HG02610 (cell line): ENCODE measurements at regions not wholly inside any gene's neighbourhood (a gene's known extent, or its start where the extent isn't known, plus 50 kb on each side); places are given as distances from the start of the nearest gene placed in this dataset.

Experiments
- ATAC-seq: cut with Tn5 transposase; IDR thresholded peaks from one replicate; pipeline ENCODE4 v1.9.1; 2021; ENCODE audit warnings: mild to moderate bottlenecking, moderate library complexity; ENCODE audit not compliant: unreplicated experiment

- ATAC-seq = no peak
Measured at GRCh38 chr6:208364-208763, 83.9 kb upstream of the DUSP22 start.

- ATAC-seq = no peak
Measured at GRCh38 chr6:208938-209337, 83.3 kb upstream of the DUSP22 start.

GRCh38 chr6:209432-210103, 82.7 kb upstream of the DUSP22 start:
- ATAC-seq = peak; percentile 71

GRCh38 chr6:210104-210456, 82.2 kb upstream of the DUSP22 start:
- no peak for ATAC-seq

GRCh38 chr6:210778-211374, 81.4 kb upstream of the DUSP22 start:
- ATAC-seq = no peak

GRCh38 chr6:211871-212497, 80.3 kb upstream of the DUSP22 start:
- ATAC-seq = no peak

GRCh38 chr6:213284-213683, 79.0 kb upstream of the DUSP22 start:
- no peak for ATAC-seq

- ATAC-seq = no peak
Measured at GRCh38 chr6:214428-214827, 77.9 kb upstream of the DUSP22 start.

GRCh38 chr6:215335-216034, 76.8 kb upstream of the DUSP22 start:
- ATAC-seq = no peak

- ATAC-seq = no peak
Measured at GRCh38 chr6:217048-217659, 75.1 kb upstream of the DUSP22 start.

GRCh38 chr6:218153-219018, 73.9 kb upstream of the DUSP22 start:
- ATAC-seq = peak; percentile 53

- ATAC-seq = peak; percentile 16
Measured at GRCh38 chr6:219019-219570, 73.2 kb upstream of the DUSP22 start.

- no peak for ATAC-seq
Measured at GRCh38 chr6:219641-220198, 72.6 kb upstream of the DUSP22 start.

GRCh38 chr6:220312-220711, 72.0 kb upstream of the DUSP22 start:
- no peak for ATAC-seq

GRCh38 chr6:220721-221475, 71.4 kb upstream of the DUSP22 start:
- ATAC-seq = no peak

GRCh38 chr6:221531-222349, 70.5 kb upstream of the DUSP22 start:
- no peak for ATAC-seq

- ATAC-seq = no peak
Measured at GRCh38 chr6:222468-222867, 69.8 kb upstream of the DUSP22 start.

GRCh38 chr6:223136-223535, 69.2 kb upstream of the DUSP22 start:
- ATAC-seq = no peak
